Chondrocyte (in vitro differentiated cells): ENCODE measurements at regions not wholly inside any gene's neighbourhood (a gene's known extent, or its start where the extent isn't known, plus 50 kb on each side); places are given as distances from the start of the nearest gene placed in this dataset.

ENCODE experiments used
- DNase-seq: peaks from one replicate; pipeline ENCODE4 v3.0.0; 2021; ENCODE audit warnings: mixed read lengths, low spot score
- H3K27ac Mint-ChIP-seq: one replicate; pipeline ENCODE4 v1.8.0; 2021; ENCODE audit warnings: mild to moderate bottlenecking, moderate library complexity, mixed read lengths; ENCODE audit not compliant: unreplicated experiment
- H3K27me3 Mint-ChIP-seq: 2 replicates; pipeline ENCODE4 v1.8.0; 2021; ENCODE audit warnings: low read depth, mixed read lengths
- H3K36me3 Mint-ChIP-seq: 2 replicates; pipeline ENCODE4 v1.8.0; 2021; ENCODE audit warnings: low read depth, mixed read lengths
- H3K4me1 Mint-ChIP-seq: 2 replicates; pipeline ENCODE4 v1.8.0; 2021; ENCODE audit warnings: low read depth, mild to moderate bottlenecking, mixed read lengths
- H3K4me3 Mint-ChIP-seq: one replicate; pipeline ENCODE4 v1.8.0; 2021; ENCODE audit warnings: mild to moderate bottlenecking, moderate library complexity, mixed read lengths; ENCODE audit not compliant: unreplicated experiment
- H3K9me3 Mint-ChIP-seq: 2 replicates; pipeline ENCODE4 v1.8.0; 2021; ENCODE audit warnings: low read depth, mixed read lengths
- TF ChIP-seq, protein P1 (sequence below): fragments of 200-600 bp; sonication (generic); IDR thresholded peaks from 2 replicates; pipeline ENCODE4 v1.5.0; 2021; ENCODE audit warnings: antibody characterized with exemption, mild to moderate bottlenecking, moderate library complexity

- Mint-ChIP-seq H3K9me3 (no peaks in the 10 kb centered on the region), H3K27me3 (peaks cover 35% of the 10 kb centered on the region), H3K4me1 (no peaks in the 10 kb centered on the region), H3K36me3 (no peaks in the 10 kb centered on the region), H3K27ac (no peak overlapping the region), H3K4me3 (no peak overlapping the region)
- TF ChIP-seq, protein P1, sequence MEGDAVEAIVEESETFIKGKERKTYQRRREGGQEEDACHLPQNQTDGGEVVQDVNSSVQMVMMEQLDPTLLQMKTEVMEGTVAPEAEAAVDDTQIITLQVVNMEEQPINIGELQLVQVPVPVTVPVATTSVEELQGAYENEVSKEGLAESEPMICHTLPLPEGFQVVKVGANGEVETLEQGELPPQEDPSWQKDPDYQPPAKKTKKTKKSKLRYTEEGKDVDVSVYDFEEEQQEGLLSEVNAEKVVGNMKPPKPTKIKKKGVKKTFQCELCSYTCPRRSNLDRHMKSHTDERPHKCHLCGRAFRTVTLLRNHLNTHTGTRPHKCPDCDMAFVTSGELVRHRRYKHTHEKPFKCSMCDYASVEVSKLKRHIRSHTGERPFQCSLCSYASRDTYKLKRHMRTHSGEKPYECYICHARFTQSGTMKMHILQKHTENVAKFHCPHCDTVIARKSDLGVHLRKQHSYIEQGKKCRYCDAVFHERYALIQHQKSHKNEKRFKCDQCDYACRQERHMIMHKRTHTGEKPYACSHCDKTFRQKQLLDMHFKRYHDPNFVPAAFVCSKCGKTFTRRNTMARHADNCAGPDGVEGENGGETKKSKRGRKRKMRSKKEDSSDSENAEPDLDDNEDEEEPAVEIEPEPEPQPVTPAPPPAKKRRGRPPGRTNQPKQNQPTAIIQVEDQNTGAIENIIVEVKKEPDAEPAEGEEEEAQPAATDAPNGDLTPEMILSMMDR: no peak
- no peak for DNase-seq
Measured at GRCh38 chrX:110941906-110942305, 146.3 kb upstream of the CHRDL1 start.

- H3K9me3 Mint-ChIP-seq: no peaks in the 10 kb centered on the region
- peaks cover 16% of the 10 kb centered on the region for H3K27me3 Mint-ChIP-seq
- DNase-seq: no peak
- no peak overlapping the region for H3K4me3 Mint-ChIP-seq
- no peaks in the 10 kb centered on the region for H3K36me3 Mint-ChIP-seq
- TF ChIP-seq, protein P1: no peak
- H3K27ac Mint-ChIP-seq: no peak overlapping the region
- H3K4me1 Mint-ChIP-seq: no peaks in the 10 kb centered on the region
Measured at GRCh38 chrX:110938977-110939732, 143.5 kb upstream of the CHRDL1 start.

DNA sequence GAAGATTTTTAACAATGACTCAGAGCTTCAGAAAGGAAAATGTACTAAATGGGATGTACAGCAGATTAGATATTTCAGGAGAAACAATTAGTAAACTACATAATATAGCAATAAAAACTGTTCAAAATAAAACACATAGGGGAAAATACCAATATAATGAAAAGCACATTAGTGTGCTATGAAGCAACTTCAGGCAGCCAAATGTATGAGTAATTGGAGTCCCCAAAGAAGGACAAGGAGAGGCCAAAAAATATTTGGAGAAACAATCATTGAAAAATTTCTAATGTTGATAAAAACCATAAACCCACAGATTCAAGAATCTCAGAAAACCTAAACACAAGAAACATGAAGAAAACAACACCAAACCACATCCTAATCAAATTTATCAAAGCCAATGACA lies 129.3 kb upstream of the CHRDL1 start:
- Mint-ChIP-seq H3K9me3 (peaks cover 11% of the 10 kb centered on the region), H3K4me1 (no peaks in the 10 kb centered on the region), H3K4me3 (no peak overlapping the region), H3K27ac (no peak overlapping the region), H3K27me3 (no peaks in the 10 kb centered on the region), H3K36me3 (no peaks in the 10 kb centered on the region)
- DNase-seq: no peak
- TF ChIP-seq, protein P1: no peak

DNA sequence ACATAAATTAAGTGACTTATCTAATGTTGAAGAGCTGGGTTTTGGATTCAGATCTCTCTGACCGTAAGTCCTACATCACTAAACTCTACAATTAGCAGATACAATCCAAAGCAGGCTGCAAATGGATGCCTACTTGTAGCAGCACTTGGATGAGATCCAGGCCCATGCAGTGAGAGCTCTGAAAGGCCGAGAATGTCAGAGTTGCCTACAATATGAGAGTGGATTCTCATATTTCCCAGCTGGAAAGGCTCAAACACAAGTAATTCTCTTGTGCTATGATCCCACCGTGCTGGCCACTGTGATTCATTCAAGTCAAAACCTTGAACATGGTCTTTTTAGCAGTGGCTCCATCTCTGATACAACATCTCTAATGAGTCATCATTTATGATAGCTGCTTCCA lies 125.4 kb upstream of the CHRDL1 start:
- Mint-ChIP-seq H3K4me1 (no peaks in the 10 kb centered on the region), H3K27ac (no peak overlapping the region), H3K36me3 (no peaks in the 10 kb centered on the region), H3K4me3 (no peak overlapping the region), H3K27me3 (no peaks in the 10 kb centered on the region), H3K9me3 (peaks cover 2% of the 10 kb centered on the region)
- DNase-seq: no peak
- TF ChIP-seq, protein P1: no peak

- TF ChIP-seq, protein P1: no peak
- H3K9me3 Mint-ChIP-seq: no peaks in the 10 kb centered on the region
- H3K36me3 Mint-ChIP-seq: no peaks in the 10 kb centered on the region
- H3K27me3 Mint-ChIP-seq: no peaks in the 10 kb centered on the region
- no peak overlapping the region for H3K4me3 Mint-ChIP-seq
- DNase-seq: no peak
- no peaks in the 10 kb centered on the region for H3K4me1 Mint-ChIP-seq
- H3K27ac Mint-ChIP-seq: no peak overlapping the region
Measured at GRCh38 chrX:110915570-110915969, 120.0 kb upstream of the CHRDL1 start.
